GM12878 (cell line): ENCODE measurements at regions not wholly inside any gene's neighbourhood (a gene's known extent, or its start where the extent isn't known, plus 50 kb on each side); places are given as distances from the start of the nearest gene placed in this dataset.
"Not testable (repeated sequence)": the region's sequence is repeated elsewhere in the genome, so short reads cannot be mapped to it uniquely, and the experiment has no call there.

ENCODE experiments used
- ATAC-seq: fragments of 200-7000 bp; cut with Tn5 transposase; 3 replicates; pipeline ENCODE4 v1.9.1; 2020; ENCODE audit warnings: mild to moderate bottlenecking, moderate library complexity
- BruUV-seq: library from RNA; stranded (reverse); fragments of 400-500 nt; replicated peaks from 2 replicates; lab custom pipeline; 2021; lab: Mats Ljungman, UMichigan
- CTCF ChIA-PET: fragments of 300-600 bp; sonication (Branson Sonifier 250); formaldehyde crosslinking; extraction: SDS; loops from one replicate; lab custom pipeline; 2021; ENCODE audit warnings: inconsistent platforms; lab: Yijun Ruan, JAX
- POLR2A ChIA-PET: fragments of 350-600 bp; formaldehyde crosslinking; extraction: SDS; loops from one replicate; lab custom pipeline; 2021; ENCODE audit warnings: inconsistent platforms; lab: Charles Lee
- RAD21 ChIA-PET: fragments of 300-600 bp; sonication (Branson Sonifier 250); formaldehyde crosslinking; loops from one replicate; lab custom pipeline; 2023; ENCODE audit warnings: antibody characterized with exemption; ENCODE audit not compliant: unreplicated experiment; lab: Charles Lee
- SMC1A ChIA-PET: fragments of 300-600 bp; sonication (Branson Sonifier 250); formaldehyde crosslinking; loops from one replicate; lab custom pipeline; 2023; ENCODE audit not compliant: unreplicated experiment, uncharacterized antibody; lab: Charles Lee
- DNase-seq: peaks from one replicate; pipeline ENCODE4 v3.0.0-alpha.2; 2011; ENCODE audit warnings: low read depth, low spot score
- FAIRE-seq: peaks from 3 replicates; lab custom pipeline; 2011; peaks lifted over from hg19 to GRCh38; lab: Jason Lieb, UNC
- H2AFZ ChIP-seq: 2 replicates; pipeline ENCODE4 v1.6.0; 2011; ENCODE audit warnings: low read depth, low read length, control low read depth; ENCODE audit not compliant: control insufficient read depth
- H3K27ac ChIP-seq: 2 replicates; pipeline ENCODE4 v1.5.1; 2011; ENCODE audit warnings: control low read depth; ENCODE audit not compliant: control insufficient read depth, insufficient read depth
- H3K27me3 ChIP-seq, 2 experiments: replicated peaks in 1 of 2; 2 replicates each; pipeline versions ENCODE4 v1.6.0 to v1.6.1; 2011; ENCODE audit warnings: low read length in 1 of 2; ENCODE audit not compliant: control insufficient read depth in 2 of 2, insufficient read depth in 2 of 2
- H3K36me3 ChIP-seq, 2 experiments: 2 replicates each; pipeline ENCODE4 v1.5.1; 2011; ENCODE audit warnings: low read length in 1 of 2; ENCODE audit not compliant: control insufficient read depth in 2 of 2, insufficient read depth in 2 of 2
- H3K4me1 ChIP-seq: 2 replicates; pipeline ENCODE4 v1.6.1; 2011; ENCODE audit warnings: mild to moderate bottlenecking, low read length, moderate library complexity, mixed read lengths; ENCODE audit not compliant: control insufficient read depth, insufficient read depth
- H3K4me2 ChIP-seq: 2 replicates; pipeline ENCODE4 v1.6.0; 2011; ENCODE audit warnings: control low read depth; ENCODE audit not compliant: control insufficient read depth, insufficient read depth
- H3K4me3 ChIP-seq: fragments of 200-600 bp; sonication (generic); 2 replicates; pipeline ENCODE4 v1.5.1; 2016
- H3K79me2 ChIP-seq: 2 replicates; pipeline ENCODE4 v1.6.0; 2011; ENCODE audit warnings: low read length; ENCODE audit not compliant: control insufficient read depth, insufficient read depth
- H3K9ac ChIP-seq: 2 replicates; pipeline ENCODE4 v1.8.0; 2011; ENCODE audit warnings: low read length, control low read depth, mixed read lengths; ENCODE audit not compliant: control insufficient read depth, insufficient read depth
- H3K9me3 ChIP-seq: replicated peaks from 3 replicates; pipeline ENCODE4 v1.5.1; 2011; ENCODE audit warnings: mild to moderate bottlenecking, low read length; ENCODE audit not compliant: control insufficient read depth, insufficient read depth
- H4K20me1 ChIP-seq: 2 replicates; pipeline ENCODE4 v1.6.0; 2011; ENCODE audit not compliant: control insufficient read depth, insufficient read depth
- MXI1 ChIP-seq: fragments of 150-350 bp; IDR thresholded peaks from 2 replicates; pipeline ENCODE4 v1.6.1; 2011; ENCODE audit warnings: low read depth, mild to moderate bottlenecking, inconsistent platforms, low read length, improper control_type of control experiment
- WGBS: methylation state at CpG from one replicate; pipeline ENCODE4 v1.1.6; 2016; ENCODE audit warnings: low lambda C conversion rate; ENCODE audit not compliant: insufficient replicate concordance, insufficient coverage; ENCODE audit errors: missing lambda C conversion rate; 5-methylcytosine and 5-hydroxymethylcytosine counted together
- in situ Hi-C: fragments of 300-500 bp; cut with MboI; formaldehyde crosslinking; loops from 9 replicates; pipeline ENCODE4 v1.14.3; 2018; ENCODE audit warnings: mixed read lengths
- intact Hi-C: fragments of 100-400 bp; cut with micrococcal nuclease; formaldehyde crosslinking; loops from one replicate; pipeline ENCODE4 v1.14.2; 2022; ENCODE audit not compliant: unreplicated experiment
- TF ChIP-seq, protein P1 (sequence below), 3 experiments: IDR thresholded peaks in 2 of 3; conservative IDR thresholded peaks in 1 of 3; 2 replicates each; pipeline ENCODE4 v1.5.1; 2011; ENCODE audit warnings: low read depth in 3 of 3, low read length in 3 of 3, mild to moderate bottlenecking in 3 of 3, control low read depth in 2 of 3, moderate library complexity in 2 of 3, inconsistent platforms in 1 of 3, mixed read lengths in 1 of 3; ENCODE audit not compliant: control insufficient read depth in 2 of 3, insufficient read depth in 1 of 3; ENCODE audit errors: extremely low read depth in 1 of 3

DNA sequence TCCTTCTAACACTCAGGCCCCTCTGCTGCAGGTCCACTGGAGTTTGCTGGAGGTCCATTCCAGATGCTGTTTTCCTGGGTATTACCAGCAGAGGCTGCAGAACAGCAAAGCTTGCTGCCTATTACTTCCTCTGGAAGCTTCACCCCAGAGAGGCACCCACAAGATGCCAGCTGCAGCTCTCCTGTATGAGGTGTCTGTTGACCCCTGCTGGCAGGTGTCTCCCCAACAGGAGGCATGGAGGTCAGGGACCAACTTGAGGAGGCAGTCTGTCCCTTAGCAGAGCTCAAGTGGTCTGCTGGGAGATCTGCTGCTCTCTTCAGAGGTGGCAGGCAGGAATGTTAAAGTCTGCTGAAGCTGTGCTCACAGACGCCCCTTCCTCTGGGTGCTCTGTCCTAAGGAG, 204.8 kb downstream of the FCRL5 start:
- WGBS, result 0% methylated on average over 1 of the region's 1 CpG
- no peaks in the 10 kb centered on the region; the same call in 2 of the 3 replicates for H3K9me3 ChIP-seq
- no peak overlapping the region for H3K4me2 ChIP-seq
- no peaks in the 10 kb centered on the region for H3K36me3 ChIP-seq
- DNase-seq (no peak), FAIRE-seq (no peak), ATAC-seq (no peak)
- no peaks in the 10 kb centered on the region; a peak in 1 of 4 replicates for H3K27me3 ChIP-seq
- no peak overlapping the region for H3K4me3 ChIP-seq
- no peak overlapping the region for H3K27ac ChIP-seq
- no peaks in the 10 kb centered on the region for H3K4me1 ChIP-seq
- RAD21 ChIA-PET, result no interaction called here
- no peaks in the 10 kb centered on the region for H3K79me2 ChIP-seq
- no peaks in the 10 kb centered on the region for H4K20me1 ChIP-seq
- SMC1A ChIA-PET, result no interaction called here
- in situ Hi-C loops (no loop called here), intact Hi-C loops (no loop called here)
- BruUV-seq, result no TSS peak
- POLR2A ChIA-PET, result no interaction called here
- CTCF ChIA-PET, result interaction anchor here (0.8 to 1.3 kb wide), 3 partner anchors 151 to 176 kb away, joined by 3 to 5 read pairs (median 3); no protein-coding TSS in a partner anchor
- TF ChIP-seq, protein P1, sequence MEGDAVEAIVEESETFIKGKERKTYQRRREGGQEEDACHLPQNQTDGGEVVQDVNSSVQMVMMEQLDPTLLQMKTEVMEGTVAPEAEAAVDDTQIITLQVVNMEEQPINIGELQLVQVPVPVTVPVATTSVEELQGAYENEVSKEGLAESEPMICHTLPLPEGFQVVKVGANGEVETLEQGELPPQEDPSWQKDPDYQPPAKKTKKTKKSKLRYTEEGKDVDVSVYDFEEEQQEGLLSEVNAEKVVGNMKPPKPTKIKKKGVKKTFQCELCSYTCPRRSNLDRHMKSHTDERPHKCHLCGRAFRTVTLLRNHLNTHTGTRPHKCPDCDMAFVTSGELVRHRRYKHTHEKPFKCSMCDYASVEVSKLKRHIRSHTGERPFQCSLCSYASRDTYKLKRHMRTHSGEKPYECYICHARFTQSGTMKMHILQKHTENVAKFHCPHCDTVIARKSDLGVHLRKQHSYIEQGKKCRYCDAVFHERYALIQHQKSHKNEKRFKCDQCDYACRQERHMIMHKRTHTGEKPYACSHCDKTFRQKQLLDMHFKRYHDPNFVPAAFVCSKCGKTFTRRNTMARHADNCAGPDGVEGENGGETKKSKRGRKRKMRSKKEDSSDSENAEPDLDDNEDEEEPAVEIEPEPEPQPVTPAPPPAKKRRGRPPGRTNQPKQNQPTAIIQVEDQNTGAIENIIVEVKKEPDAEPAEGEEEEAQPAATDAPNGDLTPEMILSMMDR (IDR thresholded peaks at IDR 0.05 in 2 of 3, conservative IDR thresholded peaks at IDR 0.05 in 1 of 3; ENCODE audit: control insufficient read depth in 2 of 3, extremely low read depth in 1 of 3, insufficient read depth in 1 of 3, low read depth in 3 of 3, low read length in 3 of 3), result peak in 1 of 3 experiments; percentile 3; a peak in 1 of 6 replicates
- TF ChIP-seq MXI1, result no peak
- H3K9ac ChIP-seq, result no peak overlapping the region
- H2AFZ ChIP-seq, result no peak overlapping the region

DNA sequence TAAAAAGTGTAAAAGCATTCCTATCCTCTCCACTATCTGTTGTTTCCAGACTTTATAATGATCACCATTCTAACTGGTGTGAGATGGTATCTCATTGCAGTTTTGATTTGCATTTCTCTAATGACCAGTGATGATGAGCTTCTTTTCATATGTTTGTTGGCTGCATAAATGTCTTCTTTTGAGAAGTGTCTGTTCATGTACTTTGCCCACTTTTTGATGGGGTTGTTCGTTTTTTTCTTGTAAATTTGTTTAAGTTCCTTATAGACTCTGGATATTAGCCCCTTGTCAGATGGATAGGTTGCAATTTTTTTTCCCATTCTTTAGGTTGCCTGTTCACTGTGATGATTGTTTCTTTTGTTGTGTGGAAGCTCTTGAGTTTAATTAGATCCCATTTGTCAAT, 199.6 kb upstream of the ETV3 start:
- DNase-seq, BruUV-seq, H2AFZ ChIP-seq, ATAC-seq, H3K27ac ChIP-seq, intact Hi-C loops, POLR2A ChIA-PET, H4K20me1 ChIP-seq, H3K4me2 ChIP-seq, in situ Hi-C loops, FAIRE-seq, RAD21 ChIA-PET, CTCF ChIA-PET, SMC1A ChIA-PET, H3K27me3 ChIP-seq, H3K79me2 ChIP-seq, H3K4me3 ChIP-seq, H3K9ac ChIP-seq, H3K36me3 ChIP-seq, H3K4me1 ChIP-seq, H3K9me3 ChIP-seq: not testable (repeated sequence)
- WGBS, result 0% methylated on average over 1 of the region's 1 CpG
